ENCODE measurements at regions not wholly inside any gene's neighbourhood (a gene's known extent, or its start where the extent isn't known, plus 50 kb on each side); places are given as distances from the start of the nearest gene placed in this dataset.

- Histone ChIP-seq H3K4me1 (peaks cover 12% of the 10 kb centered on the region), H3K27me3 (no peaks in the 10 kb centered on the region), H3K9me3 (no peaks in the 10 kb centered on the region), H3K36me3 (ENCODE audit: low read depth, missing control alignments) (no peaks in the 10 kb centered on the region), H3K27ac (no peak overlapping the region), H3K4me3 (peak overlapping the region; percentile 33 to 58)
- DNase-seq: peak; percentile 53
- 19 to 32% methylated on average over 22 to 34 of the region's 38 CpGs for WGBS, 2 donors
- intact Hi-C loops (cut with DNase I; ENCODE audit: low total_unique reads): no loop called here
- TF ChIP-seq POLR2A (IDR thresholded peaks at IDR 0.05) (no peak), CTCF (IDR thresholded peaks at IDR 0.05) (no peak)
Observed at GRCh38 chr3:23671851-23672589, 133.7 kb upstream of the UBE2E1 start.

DNA sequence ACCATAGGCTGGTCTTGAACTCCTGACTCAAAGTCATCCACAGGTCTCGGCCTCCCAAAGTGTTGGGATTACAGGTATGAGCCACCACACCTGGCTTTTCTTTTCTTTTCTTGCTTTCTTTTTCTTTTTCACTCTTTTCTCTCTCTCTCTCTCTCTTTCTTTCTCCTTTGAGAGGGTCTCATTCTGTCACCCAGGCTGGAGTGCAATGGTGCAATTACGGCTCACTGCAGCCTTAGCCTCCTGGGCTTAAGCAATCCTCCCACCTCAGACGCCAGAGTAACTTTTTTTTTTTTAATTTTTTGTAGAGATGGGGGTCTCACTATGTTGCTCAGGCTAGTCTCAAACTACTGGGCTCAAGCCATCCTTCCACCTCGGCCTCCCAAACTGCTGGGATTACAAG lies 133.1 kb upstream of the UBE2E1 start:
- no peak for TF ChIP-seq POLR2A (IDR thresholded peaks at IDR 0.05)
- intact Hi-C loops (cut with DNase I; ENCODE audit: low total_unique reads): no loop called here
- Histone ChIP-seq H3K4me3 (no peak overlapping the region), H3K9me3 (no peaks in the 10 kb centered on the region), H3K4me1 (peaks cover 12% of the 10 kb centered on the region), H3K27me3 (no peaks in the 10 kb centered on the region), H3K36me3 (ENCODE audit: low read depth, missing control alignments) (no peaks in the 10 kb centered on the region), H3K27ac (no peak overlapping the region)
- no peak for DNase-seq
- WGBS, 2 donors: 80 to 84% methylated on average over 4 of the region's 4 CpGs

DNA sequence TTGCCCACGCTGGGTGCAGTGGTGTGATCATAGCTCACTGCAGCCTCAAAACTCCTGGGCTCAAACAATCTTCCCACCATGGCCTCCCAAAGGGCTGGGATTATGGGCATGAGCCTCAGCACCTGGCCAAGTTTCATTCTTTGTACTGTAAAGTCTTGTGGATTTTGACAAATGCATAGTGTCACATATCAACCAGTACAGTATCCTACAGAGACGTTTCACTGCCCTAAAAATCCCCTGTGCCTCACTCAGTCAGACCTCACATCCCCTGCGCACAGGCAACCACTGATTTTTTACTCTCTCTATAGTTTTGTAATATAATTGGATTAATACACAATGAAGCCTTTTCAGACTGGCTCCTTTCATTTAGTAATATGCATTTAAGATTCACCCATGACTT lies 130.7 kb upstream of the UBE2E1 start:
- 79 to 94% methylated on average over 3 of the region's 3 CpGs for WGBS, 2 donors
- no peak for DNase-seq
- no peaks in the 10 kb centered on the region for H3K36me3 ChIP-seq (ENCODE audit: low read depth, missing control alignments)
- H3K27ac ChIP-seq: no peak overlapping the region
- no peak overlapping the region for H3K4me3 ChIP-seq
- intact Hi-C loops (cut with DNase I; ENCODE audit: low total_unique reads): no loop called here
- peaks cover 12% of the 10 kb centered on the region for H3K4me1 ChIP-seq
- H3K27me3 ChIP-seq: no peaks in the 10 kb centered on the region
- TF ChIP-seq CTCF (IDR thresholded peaks at IDR 0.05) (no peak), POLR2A (IDR thresholded peaks at IDR 0.05) (no peak)
- H3K9me3 ChIP-seq: no peaks in the 10 kb centered on the region

DNA sequence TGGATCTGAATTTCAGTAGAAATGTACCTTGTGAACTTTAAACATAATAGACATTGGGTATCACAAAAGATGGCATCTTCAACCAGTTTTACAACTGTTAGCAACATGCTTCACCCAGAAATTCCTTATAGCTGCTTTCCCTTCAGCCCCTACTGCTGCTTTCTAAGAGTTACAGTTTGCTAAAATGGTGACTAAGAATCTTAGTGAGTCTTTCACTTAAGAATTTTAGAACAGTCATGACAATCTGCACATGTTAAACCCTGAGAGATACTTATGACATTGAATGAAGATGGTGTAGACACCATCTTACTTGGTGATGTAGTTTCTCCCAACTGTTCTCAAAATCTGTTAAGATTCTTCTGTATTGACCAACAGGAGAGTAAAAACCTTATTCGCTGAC lies 129.7 kb upstream of the UBE2E1 start:
- DNase-seq: no peak
- 91 to 95% methylated on average over 1 of the region's 1 CpG for WGBS, 2 donors
- Histone ChIP-seq H3K9me3 (no peaks in the 10 kb centered on the region), H3K27me3 (no peaks in the 10 kb centered on the region), H3K4me3 (no peak overlapping the region), H3K36me3 (ENCODE audit: low read depth, missing control alignments) (no peaks in the 10 kb centered on the region), H3K27ac (no peak overlapping the region), H3K4me1 (peaks cover 11% of the 10 kb centered on the region)
- TF ChIP-seq POLR2A (IDR thresholded peaks at IDR 0.05): no peak
- TF ChIP-seq CTCF (IDR thresholded peaks at IDR 0.05): no peak
- intact Hi-C loops (cut with DNase I; ENCODE audit: low total_unique reads): no loop called here

DNA sequence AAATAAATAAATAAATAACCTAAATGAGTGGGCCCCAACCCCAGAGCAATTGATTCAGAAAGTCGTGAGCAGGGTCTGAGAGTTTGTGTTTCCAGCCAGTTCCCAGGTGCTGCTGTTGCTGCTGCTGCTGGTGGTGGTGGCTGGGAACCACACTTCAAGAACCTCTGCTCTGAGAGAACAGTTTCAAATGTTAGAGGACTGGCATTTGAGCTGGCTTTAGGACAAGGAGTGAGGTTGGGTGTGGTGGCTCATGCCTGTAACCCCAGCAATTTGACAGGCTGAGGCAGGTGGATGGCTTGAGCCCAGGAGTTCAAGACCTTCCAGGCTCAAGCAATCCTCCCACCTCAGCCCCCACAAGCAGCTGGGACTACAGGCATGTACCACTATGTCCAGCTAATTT lies 123.1 kb upstream of the UBE2E1 start:
- Histone ChIP-seq H3K27me3 (no peaks in the 10 kb centered on the region), H3K9me3 (no peaks in the 10 kb centered on the region), H3K4me1 (peaks cover 4% of the 10 kb centered on the region), H3K36me3 (ENCODE audit: low read depth, missing control alignments) (no peaks in the 10 kb centered on the region), H3K4me3 (no peak overlapping the region), H3K27ac (no peak overlapping the region)
- no peak for DNase-seq
- 63 to 75% methylated on average over 1 of the region's 1 CpG for WGBS, 2 donors
- intact Hi-C loops (cut with DNase I; ENCODE audit: low total_unique reads): no loop called here
- TF ChIP-seq POLR2A (IDR thresholded peaks at IDR 0.05) (no peak), CTCF (IDR thresholded peaks at IDR 0.05) (no peak)
